HUES6 (cell line): ENCODE measurements at regions not wholly inside any gene's neighbourhood (a gene's known extent, or its start where the extent isn't known, plus 50 kb on each side); places are given as distances from the start of the nearest gene placed in this dataset.

Experiments used
- H3K27ac ChIP-seq: 2 replicates; pipeline ENCODE4 v1.7.0; 2013; ENCODE audit warnings: low read depth, mild to moderate bottlenecking, low read length, inconsistent platforms
- H3K27me3 ChIP-seq: 2 replicates; pipeline ENCODE4 v1.6.1; 2013; ENCODE audit warnings: low read length; ENCODE audit not compliant: control insufficient read depth, insufficient read depth
- H3K36me3 ChIP-seq: 2 replicates; pipeline ENCODE4 v1.6.1; 2013; ENCODE audit warnings: low read length; ENCODE audit not compliant: control insufficient read depth, insufficient read depth
- H3K4me1 ChIP-seq: 2 replicates; pipeline ENCODE4 v1.6.1; 2013; ENCODE audit warnings: low read length; ENCODE audit not compliant: control insufficient read depth, insufficient read depth
- H3K4me3 ChIP-seq: 2 replicates; pipeline ENCODE4 v1.5.1; 2013; ENCODE audit warnings: low read depth, low read length
- H3K9ac ChIP-seq: one replicate; pipeline ENCODE4 v1.6.1; 2013; ENCODE audit warnings: mild to moderate bottlenecking, low read length
- H3K9me3 ChIP-seq: 2 replicates; pipeline ENCODE4 v1.6.1; 2013; ENCODE audit warnings: low read depth, low read length; ENCODE audit not compliant: control insufficient read depth, insufficient read depth

DNA sequence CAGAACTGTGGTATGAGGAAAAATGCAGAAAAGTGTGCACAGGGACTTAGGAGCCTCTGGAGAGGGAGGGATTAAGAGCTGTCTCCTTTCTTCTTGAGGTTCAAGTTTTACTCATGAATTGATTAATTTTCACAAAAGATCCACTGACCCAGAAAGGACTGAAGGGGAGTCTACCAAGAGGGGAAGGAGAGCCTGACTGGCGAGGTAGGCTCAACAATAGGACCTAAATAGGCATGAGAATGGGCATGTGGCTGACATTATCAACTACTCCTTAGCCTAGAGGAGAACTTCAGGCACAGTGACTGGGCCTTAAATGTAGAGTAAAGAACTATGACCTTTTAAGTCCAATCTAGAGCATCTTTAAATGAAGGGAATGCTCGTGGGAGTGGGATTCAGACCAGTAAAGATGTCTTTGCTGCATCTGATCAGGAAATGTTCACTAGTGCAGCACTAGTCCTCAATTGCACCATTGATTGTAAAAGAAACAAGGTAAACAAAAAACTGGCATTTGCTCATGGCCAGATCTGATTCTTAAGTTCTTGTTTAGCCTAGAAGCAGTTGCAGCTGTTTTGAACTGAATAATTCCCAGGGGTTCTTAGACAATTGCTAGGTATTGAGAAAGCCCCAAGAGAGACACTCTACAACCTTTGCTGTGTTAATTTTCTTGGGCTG, 135.6 kb downstream of the RAB38 start:
- no peaks in the 10 kb centered on the region for H3K9me3 ChIP-seq
- no peak overlapping the region for H3K9ac ChIP-seq
- no peak overlapping the region for H3K27ac ChIP-seq
- H3K4me1 ChIP-seq = peaks cover 35% of the 10 kb centered on the region
- H3K4me3 ChIP-seq = no peak overlapping the region
- no peaks in the 10 kb centered on the region; the same call in 1 of the 2 replicates for H3K36me3 ChIP-seq
- no peaks in the 10 kb centered on the region for H3K27me3 ChIP-seq

- Histone ChIP-seq H3K9ac (no peak overlapping the region), H3K4me1 (peaks cover 24% of the 10 kb centered on the region), H3K9me3 (peaks cover 3% of the 10 kb centered on the region; the same call in 1 of the 2 replicates), H3K36me3 (no peaks in the 10 kb centered on the region; the same call in 1 of the 2 replicates), H3K27me3 (no peaks in the 10 kb centered on the region), H3K4me3 (no peak overlapping the region), H3K27ac (no peak overlapping the region)
Observed at GRCh38 chr11:88038063-88038462, 137.2 kb downstream of the RAB38 start.

- Histone ChIP-seq H3K9ac (no peak overlapping the region), H3K4me1 (peaks cover 10% of the 10 kb centered on the region; the same call in 1 of the 2 replicates), H3K4me3 (no peak overlapping the region), H3K9me3 (peaks cover 3% of the 10 kb centered on the region; the same call in 1 of the 2 replicates), H3K36me3 (no peaks in the 10 kb centered on the region; the same call in 1 of the 2 replicates), H3K27me3 (no peaks in the 10 kb centered on the region), H3K27ac (no peak overlapping the region)
Observed at GRCh38 chr11:88036701-88037100, 138.5 kb downstream of the RAB38 start.

DNA sequence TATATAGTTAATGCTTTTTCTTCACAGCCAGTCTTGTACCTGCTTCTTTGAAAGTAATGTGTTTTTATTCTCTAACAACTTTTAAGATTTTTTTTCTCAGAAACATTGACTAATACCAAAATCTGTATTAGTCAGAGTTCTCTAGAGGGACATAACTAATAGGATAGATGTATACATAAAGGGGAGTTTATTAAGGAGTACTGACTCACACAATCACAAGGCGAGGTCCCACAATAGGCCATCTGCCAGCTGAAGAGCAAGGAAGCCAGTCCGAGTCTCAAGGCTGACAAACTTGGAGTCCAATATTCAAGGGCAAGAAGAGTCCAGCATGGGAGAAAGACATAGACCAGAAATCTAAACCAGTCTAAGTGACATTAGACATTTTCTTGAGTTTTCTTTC, 140.0 kb downstream of the RAB38 start:
- Histone ChIP-seq H3K4me3 (no peak overlapping the region), H3K9ac (no peak overlapping the region), H3K27ac (no peak overlapping the region), H3K27me3 (no peaks in the 10 kb centered on the region), H3K9me3 (peaks cover 3% of the 10 kb centered on the region; the same call in 1 of the 2 replicates), H3K4me1 (peaks cover 4% of the 10 kb centered on the region; the same call in 1 of the 2 replicates), H3K36me3 (no peaks in the 10 kb centered on the region; the same call in 1 of the 2 replicates)

DNA sequence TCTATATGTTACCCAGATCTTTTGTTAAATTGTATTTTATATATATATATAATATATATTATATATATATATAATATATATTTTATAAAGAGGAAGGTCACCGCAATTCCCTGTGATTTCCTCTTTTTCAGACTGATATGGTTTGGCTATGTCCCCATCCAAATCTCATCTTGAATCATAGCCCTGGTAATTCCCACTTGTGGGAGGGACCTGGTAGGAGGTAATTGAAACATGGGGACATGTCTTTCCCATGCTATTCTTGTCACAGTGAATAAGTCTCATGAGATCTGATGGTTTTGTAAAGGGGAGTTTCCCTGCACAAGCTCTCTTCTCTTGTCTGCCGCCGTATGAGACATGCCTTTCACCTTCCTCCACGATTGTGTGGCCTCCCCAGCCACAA, 157.6 kb downstream of the RAB38 start:
- H3K4me1 ChIP-seq = no peaks in the 10 kb centered on the region
- H3K9me3 ChIP-seq = peaks cover 13% of the 10 kb centered on the region; the same call in 1 of the 2 replicates
- H3K4me3 ChIP-seq = no peak overlapping the region
- H3K36me3 ChIP-seq = 0 out of 2 replicates have a peak, but pooled peaks cover 3% of the 10 kb centered on the region
- no peak overlapping the region for H3K27ac ChIP-seq
- no peaks in the 10 kb centered on the region for H3K27me3 ChIP-seq
- no peak overlapping the region for H3K9ac ChIP-seq

DNA sequence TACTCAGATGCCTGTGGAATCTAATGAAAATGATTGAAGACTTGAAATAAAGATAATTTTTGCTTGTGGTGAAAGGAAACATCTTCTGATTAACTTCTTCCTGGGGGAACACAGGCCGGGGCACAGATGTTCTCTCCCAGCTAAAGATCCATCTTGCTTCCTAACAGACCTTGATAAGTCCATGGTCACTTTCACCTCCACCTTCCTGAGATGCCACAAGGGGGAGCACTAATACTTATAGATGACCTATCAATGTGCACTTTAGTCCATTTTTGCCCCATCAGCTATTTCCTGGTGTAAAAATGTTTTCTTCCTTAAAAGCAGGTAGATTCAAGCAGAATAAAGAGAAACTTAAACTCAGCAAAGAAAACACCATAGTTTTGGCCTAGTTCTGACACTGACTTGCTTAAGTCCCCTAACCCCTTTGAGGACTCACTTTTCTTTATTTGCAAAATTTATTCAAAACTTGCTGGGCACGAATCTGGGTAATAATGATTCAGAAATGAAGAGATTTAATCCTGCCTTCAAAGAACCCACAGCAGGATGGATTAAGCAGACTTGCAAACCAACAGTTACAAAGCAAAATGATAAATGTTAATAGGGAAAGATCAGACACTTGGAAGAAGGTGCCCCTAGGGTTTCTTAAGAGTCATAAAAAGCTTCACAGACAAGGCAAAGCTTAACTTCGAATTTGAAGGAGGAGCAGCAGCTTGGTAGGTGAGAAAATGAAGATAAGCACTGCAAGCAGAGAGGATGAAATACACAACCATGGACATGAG, 158.7 kb downstream of the RAB38 start:
- Histone ChIP-seq H3K9me3 (peaks cover 13% of the 10 kb centered on the region; the same call in 1 of the 2 replicates), H3K27me3 (no peaks in the 10 kb centered on the region), H3K4me3 (no peak overlapping the region), H3K9ac (no peak overlapping the region), H3K4me1 (no peaks in the 10 kb centered on the region), H3K36me3 (0 out of 2 replicates have a peak, but pooled peaks cover 3% of the 10 kb centered on the region), H3K27ac (no peak overlapping the region)

GRCh38 chr11:88015170-88015569, 160.1 kb downstream of the RAB38 start:
- H3K4me1 ChIP-seq = no peaks in the 10 kb centered on the region
- H3K4me3 ChIP-seq = no peak overlapping the region
- peaks cover 13% of the 10 kb centered on the region; the same call in 1 of the 2 replicates for H3K9me3 ChIP-seq
- no peaks in the 10 kb centered on the region for H3K27me3 ChIP-seq
- H3K36me3 ChIP-seq = 0 out of 2 replicates have a peak, but pooled peaks cover 3% of the 10 kb centered on the region
- H3K27ac ChIP-seq = no peak overlapping the region
- H3K9ac ChIP-seq = no peak overlapping the region

DNA sequence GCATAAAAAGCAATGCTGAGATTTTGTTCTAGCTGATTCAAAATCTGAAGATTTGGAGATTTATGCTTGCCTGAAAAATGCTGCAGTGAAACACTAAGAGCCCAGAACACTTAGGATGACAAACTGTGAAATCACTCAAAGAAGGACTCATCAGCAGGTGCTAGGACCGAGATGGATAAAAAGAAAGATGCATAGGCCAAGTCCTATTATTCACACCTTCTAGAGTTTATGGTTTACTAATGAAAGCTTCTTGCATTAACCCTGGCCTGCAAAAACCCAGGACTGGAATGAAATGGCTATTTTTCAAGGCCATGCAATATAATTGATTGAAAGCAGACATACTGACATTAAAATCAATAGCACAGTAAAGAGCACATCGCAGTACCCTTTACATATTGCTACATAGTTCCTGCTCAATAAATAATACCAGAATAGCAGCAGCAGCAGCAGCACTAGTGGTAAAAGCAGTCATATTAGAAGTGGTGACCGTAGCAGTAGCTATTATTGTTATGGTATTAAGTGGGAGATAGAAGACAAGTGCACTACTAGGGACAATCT, 161.7 kb downstream of the RAB38 start:
- peaks cover 9% of the 10 kb centered on the region; the same call in 1 of the 2 replicates for H3K9me3 ChIP-seq
- H3K4me1 ChIP-seq = no peaks in the 10 kb centered on the region
- H3K36me3 ChIP-seq = 0 out of 2 replicates have a peak, but pooled peaks cover 3% of the 10 kb centered on the region
- H3K4me3 ChIP-seq = no peak overlapping the region
- H3K27ac ChIP-seq = no peak overlapping the region
- H3K9ac ChIP-seq = no peak overlapping the region
- H3K27me3 ChIP-seq = no peaks in the 10 kb centered on the region

DNA sequence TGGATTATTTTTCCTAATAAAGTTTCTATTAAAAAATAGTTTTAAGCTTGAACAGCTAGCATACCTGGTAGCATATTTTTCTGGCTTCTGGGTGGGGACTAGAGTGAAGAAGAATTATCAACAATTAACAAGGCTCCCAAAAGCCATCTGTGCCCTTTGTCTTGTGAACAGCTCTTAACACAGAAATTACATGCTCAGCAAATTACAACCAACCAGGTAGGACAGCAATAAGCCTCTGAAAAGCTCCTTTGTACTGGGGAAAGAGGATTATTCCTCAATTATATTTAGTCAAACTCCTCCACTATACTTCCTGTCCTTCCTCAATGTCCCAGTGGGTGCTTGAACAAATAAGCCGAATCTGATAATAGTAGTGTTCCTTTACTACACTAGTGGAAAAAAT, 162.8 kb downstream of the RAB38 start:
- Histone ChIP-seq H3K4me3 (no peak overlapping the region), H3K27ac (no peak overlapping the region), H3K27me3 (no peaks in the 10 kb centered on the region), H3K9ac (no peak overlapping the region), H3K36me3 (no peaks in the 10 kb centered on the region), H3K9me3 (no peaks in the 10 kb centered on the region), H3K4me1 (no peaks in the 10 kb centered on the region)

- Histone ChIP-seq H3K4me3 (no peak overlapping the region), H3K4me1 (peaks cover 5% of the 10 kb centered on the region), H3K27me3 (no peaks in the 10 kb centered on the region), H3K27ac (no peak overlapping the region), H3K9ac (no peak overlapping the region), H3K9me3 (no peaks in the 10 kb centered on the region), H3K36me3 (no peaks in the 10 kb centered on the region)
Observed at GRCh38 chr11:87976009-87976408, 199.2 kb downstream of the RAB38 start.

DNA sequence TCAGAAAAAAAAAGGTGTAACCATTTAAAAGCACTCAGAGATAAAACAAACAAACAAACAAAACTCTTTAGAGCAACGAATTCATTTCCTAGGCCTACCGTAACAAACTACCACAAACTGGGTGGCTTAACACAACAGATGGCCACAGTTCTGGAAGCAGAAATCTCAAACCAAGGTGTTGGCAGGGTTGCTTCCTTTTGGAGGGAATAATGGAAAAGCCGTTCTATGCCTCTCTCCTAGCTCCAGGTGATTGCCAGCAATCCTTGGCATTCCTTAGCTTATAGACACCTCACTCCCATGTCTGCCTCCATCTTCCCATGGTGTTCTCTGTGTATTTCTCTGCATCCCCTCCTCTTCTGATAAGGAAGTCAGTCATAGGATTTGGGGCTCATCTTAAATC, 200.4 kb downstream of the RAB38 start:
- no peaks in the 10 kb centered on the region for H3K27me3 ChIP-seq
- no peak overlapping the region for H3K9ac ChIP-seq
- no peak overlapping the region for H3K27ac ChIP-seq
- peaks cover 12% of the 10 kb centered on the region for H3K4me1 ChIP-seq
- H3K36me3 ChIP-seq = no peaks in the 10 kb centered on the region
- no peak overlapping the region for H3K4me3 ChIP-seq
- H3K9me3 ChIP-seq = no peaks in the 10 kb centered on the region
